ENCODE measurements at regions not wholly inside any gene's neighbourhood (a gene's known extent, or its start where the extent isn't known, plus 50 kb on each side); places are given as distances from the start of the nearest gene placed in this dataset.

DNA sequence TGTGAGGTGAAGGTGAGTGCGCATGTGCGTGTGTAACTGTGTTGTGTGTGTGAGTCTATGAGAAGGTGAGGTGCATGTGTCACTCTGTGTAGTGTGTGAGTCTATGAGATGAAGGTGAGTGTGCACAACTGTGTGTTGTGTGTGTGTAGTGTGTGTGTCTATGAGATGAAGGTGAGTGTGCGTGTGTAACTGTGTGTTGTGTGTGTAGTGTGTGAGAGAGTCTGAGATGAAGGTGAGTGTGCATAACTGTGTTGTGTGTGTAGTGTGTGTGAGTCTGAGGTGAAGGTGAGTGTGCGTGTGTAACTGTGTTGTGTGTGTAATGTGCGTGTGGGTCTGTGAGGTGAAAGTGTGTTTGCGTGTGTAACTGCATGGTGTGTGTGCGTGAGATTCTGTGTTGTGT, 154.0 kb downstream of the FOXD2 start:
- TF ChIP-seq, protein P1, sequence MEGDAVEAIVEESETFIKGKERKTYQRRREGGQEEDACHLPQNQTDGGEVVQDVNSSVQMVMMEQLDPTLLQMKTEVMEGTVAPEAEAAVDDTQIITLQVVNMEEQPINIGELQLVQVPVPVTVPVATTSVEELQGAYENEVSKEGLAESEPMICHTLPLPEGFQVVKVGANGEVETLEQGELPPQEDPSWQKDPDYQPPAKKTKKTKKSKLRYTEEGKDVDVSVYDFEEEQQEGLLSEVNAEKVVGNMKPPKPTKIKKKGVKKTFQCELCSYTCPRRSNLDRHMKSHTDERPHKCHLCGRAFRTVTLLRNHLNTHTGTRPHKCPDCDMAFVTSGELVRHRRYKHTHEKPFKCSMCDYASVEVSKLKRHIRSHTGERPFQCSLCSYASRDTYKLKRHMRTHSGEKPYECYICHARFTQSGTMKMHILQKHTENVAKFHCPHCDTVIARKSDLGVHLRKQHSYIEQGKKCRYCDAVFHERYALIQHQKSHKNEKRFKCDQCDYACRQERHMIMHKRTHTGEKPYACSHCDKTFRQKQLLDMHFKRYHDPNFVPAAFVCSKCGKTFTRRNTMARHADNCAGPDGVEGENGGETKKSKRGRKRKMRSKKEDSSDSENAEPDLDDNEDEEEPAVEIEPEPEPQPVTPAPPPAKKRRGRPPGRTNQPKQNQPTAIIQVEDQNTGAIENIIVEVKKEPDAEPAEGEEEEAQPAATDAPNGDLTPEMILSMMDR (IDR thresholded peaks at IDR 0.05; ENCODE audit: low read length) = no peak
- no peak for TF ChIP-seq EZH2 (IDR thresholded peaks at IDR 0.05; ENCODE audit: borderline replicate concordance, low read length)

Measured in OCI-LY1 (cell line).